Panc1 (cell line): ENCODE measurements at regions not wholly inside any gene's neighbourhood (a gene's known extent, or its start where the extent isn't known, plus 50 kb on each side); places are given as distances from the start of the nearest gene placed in this dataset.

Experiments used
- ATAC-seq: fragments of 200-7000 bp; cut with Tn5 transposase; 2 replicates; pipeline ENCODE4 v1.9.1; 2020; ENCODE audit warnings: mild to moderate bottlenecking, moderate library complexity
- BruUV-seq: library from RNA; stranded (reverse); fragments of 400-500 nt; replicated peaks from 2 replicates; lab custom pipeline; 2021; lab: Mats Ljungman, UMichigan
- CTCF ChIA-PET: fragments of 300-600 bp; sonication (Branson Sonifier 250); formaldehyde crosslinking; loops from one replicate; lab custom pipeline; 2022; ENCODE audit warnings: antibody characterized with exemption; lab: Charles Lee
- POLR2A ChIA-PET: fragments of 300-600 bp; sonication (Branson Sonifier 250); formaldehyde crosslinking; loops from one replicate; lab custom pipeline; 2022; ENCODE audit warnings: antibody characterized with exemption; lab: Charles Lee
- DNase-seq: peaks from one replicate; pipeline ENCODE4 v3.0.0-alpha.2; 2010; ENCODE audit warnings: low read depth, low spot score
- H3K27ac ChIP-seq: 2 replicates; pipeline ENCODE4 v1.5.1; 2011; ENCODE audit warnings: mild to moderate bottlenecking, low read length, inconsistent platforms
- H3K27me3 ChIP-seq: fragments of 200-500 bp; sonication (Bioruptor generic); 2 replicates; pipeline ENCODE4 v1.6.0; 2014; ENCODE audit warnings: low read length, inconsistent platforms; ENCODE audit not compliant: control insufficient read depth, insufficient read depth
- H3K36me3 ChIP-seq: fragments of 200-500 bp; sonication (Bioruptor generic); 2 replicates; pipeline ENCODE4 v1.5.1; 2014; ENCODE audit warnings: inconsistent platforms, mild to moderate bottlenecking, low read length, moderate library complexity; ENCODE audit not compliant: control insufficient read depth, insufficient read depth
- H3K4me1 ChIP-seq: 2 replicates; pipeline ENCODE4 v1.5.1; 2011; ENCODE audit warnings: inconsistent platforms, mild to moderate bottlenecking, low read length, moderate library complexity; ENCODE audit not compliant: control insufficient read depth, insufficient read depth
- H3K4me3 ChIP-seq, 2 experiments: 2 replicates each; pipeline ENCODE4 v1.5.1; 2011 to 2012; ENCODE audit warnings: low read depth in 2 of 2, low read length in 2 of 2, mild to moderate bottlenecking in 2 of 2, inconsistent platforms in 1 of 2, moderate library complexity in 1 of 2
- H3K9me3 ChIP-seq: fragments of 200-500 bp; sonication (Bioruptor generic); 2 replicates; pipeline ENCODE4 v1.5.1; 2014; ENCODE audit warnings: low read depth, mild to moderate bottlenecking, inconsistent platforms, low read length, moderate library complexity; ENCODE audit not compliant: control insufficient read depth, insufficient read depth
- CTCF ChIP-seq: fragments of 450-650 bp; IDR thresholded peaks from 2 replicates; pipeline ENCODE4 v1.5.1; 2017; ENCODE audit warnings: mild to moderate bottlenecking
- POLR2AphosphoS5 ChIP-seq: IDR thresholded peaks from 2 replicates; pipeline ENCODE4 v1.6.1; 2012; ENCODE audit warnings: mild to moderate bottlenecking, low read depth, low read length, moderate library complexity
- REST ChIP-seq, 2 experiments: IDR thresholded peaks; 2 replicates each; pipeline ENCODE4 v1.6.1; 2011 to 2012; ENCODE audit warnings: low read depth in 2 of 2, control low read depth in 1 of 2, low read length in 1 of 2, mild to moderate bottlenecking in 1 of 2, moderate library complexity in 1 of 2; ENCODE audit not compliant: insufficient read depth in 1 of 2
- SIN3A ChIP-seq: IDR thresholded peaks from 2 replicates; pipeline ENCODE4 v1.6.1; 2012; ENCODE audit warnings: low read depth, mild to moderate bottlenecking, low read length, moderate library complexity, borderline replicate concordance; ENCODE audit not compliant: insufficient read depth
- TCF7L2 ChIP-seq: IDR thresholded peaks from 2 replicates; pipeline ENCODE4 v1.6.1; 2011; ENCODE audit warnings: mild to moderate bottlenecking, low read depth, low read length, inconsistent platforms
- in situ Hi-C: cut with HindIII; loops from 2 replicates; pipeline ENCODE4 v1.10.0; 2016; ENCODE audit warnings: low sequenced_read_pairs, low pct_unique_long_range_greater_than_20kb
- intact Hi-C: fragments of 100-400 bp; cut with micrococcal nuclease; formaldehyde crosslinking; loops from one replicate; pipeline ENCODE4 v1.10.0; 2022; ENCODE audit not compliant: unreplicated experiment

GRCh38 chr3:177642042-177642803 lies 444.9 kb upstream of the TBL1XR1 start:
- TF ChIP-seq CTCF (no peak), TCF7L2 (no peak), REST (IDR thresholded peaks at IDR 0.05; ENCODE audit: insufficient read depth in 1 of 2, low read depth in 2 of 2, low read length in 1 of 2) (no peak), SIN3A (no peak), POLR2AphosphoS5 (no peak)
- no peak for DNase-seq
- ChIA-PET POLR2A (no interaction called here), CTCF (no interaction called here)
- H3K4me3 ChIP-seq = no peak overlapping the region
- H3K4me1 ChIP-seq = no peaks in the 10 kb centered on the region; the same call in 1 of the 2 replicates
- ATAC-seq = peak; percentile 48; the same call in 1 of the 2 replicates
- H3K9me3 ChIP-seq = no peaks in the 10 kb centered on the region
- no peaks in the 10 kb centered on the region for H3K27me3 ChIP-seq
- intact Hi-C loops = no loop called here
- peak overlapping the region; percentile 10; the same call in 1 of the 2 replicates for H3K27ac ChIP-seq
- in situ Hi-C loops = no loop called here
- BruUV-seq = no TSS peak
- H3K36me3 ChIP-seq = no peaks in the 10 kb centered on the region

GRCh38 chr3:177642804-177643125 lies 445.5 kb upstream of the TBL1XR1 start:
- CTCF ChIA-PET = no interaction called here
- BruUV-seq = no TSS peak
- no peaks in the 10 kb centered on the region for H3K27me3 ChIP-seq
- no peaks in the 10 kb centered on the region for H3K9me3 ChIP-seq
- no peaks in the 10 kb centered on the region for H3K36me3 ChIP-seq
- peak overlapping the region; percentile 10; the same call in 1 of the 2 replicates for H3K27ac ChIP-seq
- DNase-seq (no peak), ATAC-seq (no peak)
- H3K4me1 ChIP-seq = no peaks in the 10 kb centered on the region; the same call in 1 of the 2 replicates
- no peak overlapping the region for H3K4me3 ChIP-seq
- intact Hi-C loops = no loop called here
- no peak for TF ChIP-seq REST (IDR thresholded peaks at IDR 0.05; ENCODE audit: insufficient read depth in 1 of 2, low read depth in 2 of 2, low read length in 1 of 2)
- in situ Hi-C loops = no loop called here
- POLR2A ChIA-PET = no interaction called here
